Retinal pigment epithelial cell (primary cell): ENCODE measurements at regions not wholly inside any gene's neighbourhood (a gene's known extent, or its start where the extent isn't known, plus 50 kb on each side); places are given as distances from the start of the nearest gene placed in this dataset.

Source experiments
- DNase-seq: peaks from one replicate; pipeline ENCODE4 v3.0.0-alpha.2; 2010; ENCODE audit warnings: low read depth
- H3K4me3 ChIP-seq: 2 replicates; pipeline ENCODE4 v1.5.1; 2011; ENCODE audit warnings: mild to moderate bottlenecking, low read length, control low read depth, moderate library complexity
- CTCF ChIP-seq: conservative IDR thresholded peaks from 2 replicates; pipeline ENCODE4 v1.5.1; 2011; ENCODE audit warnings: low read depth, low read length, control low read depth, inconsistent platforms

DNA sequence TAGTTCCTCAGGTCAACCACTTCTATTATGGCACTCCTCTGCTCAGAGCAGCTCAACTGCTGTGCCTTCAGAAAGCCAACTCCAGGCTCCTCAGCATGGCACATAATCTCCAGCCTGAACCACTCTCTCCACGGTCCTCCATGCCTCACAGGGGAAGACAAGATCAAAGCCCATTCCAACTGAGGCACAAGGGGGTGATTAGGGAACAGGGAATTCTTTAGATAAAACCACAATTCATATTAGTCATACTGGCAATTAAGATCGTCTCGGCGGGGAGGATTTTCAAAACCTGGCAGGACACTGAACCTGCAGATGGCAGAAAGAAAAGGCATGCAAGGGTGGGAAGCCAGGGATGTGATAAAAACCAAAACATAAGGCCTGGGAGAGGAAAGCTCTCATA is 361.6 kb downstream of the FGFR2 start:
- H3K4me3 ChIP-seq: no peak overlapping the region
- DNase-seq: no peak
- no peak for TF ChIP-seq CTCF

- DNase-seq: no peak
- TF ChIP-seq CTCF: peak; percentile 12
- H3K4me3 ChIP-seq: no peak overlapping the region
Measured at GRCh38 chr10:121237718-121238117, 360.5 kb downstream of the FGFR2 start.

DNA sequence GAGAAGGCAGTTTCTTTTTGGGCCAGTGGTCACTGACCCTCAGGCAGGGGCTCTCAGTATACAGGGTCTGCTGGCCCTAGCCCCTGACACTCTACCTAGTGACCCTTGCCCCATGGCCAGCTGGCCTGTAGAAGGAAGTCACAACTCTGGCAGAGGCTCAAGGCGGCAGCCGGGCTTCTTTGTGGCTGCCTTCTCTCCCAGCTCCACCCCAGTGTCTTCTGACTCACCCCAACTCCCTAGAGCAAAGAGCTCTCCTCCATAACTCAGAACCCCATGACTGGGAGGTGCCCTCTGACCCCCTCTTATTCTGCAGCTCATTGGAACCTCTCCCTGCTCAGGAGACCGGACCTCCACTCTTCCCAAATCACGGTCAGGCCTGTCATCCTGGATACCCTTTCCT is 358.2 kb downstream of the FGFR2 start:
- TF ChIP-seq CTCF: no peak
- DNase-seq: no peak
- no peak overlapping the region for H3K4me3 ChIP-seq

GRCh38 chr10:121240556-121240955 is 357.7 kb downstream of the FGFR2 start:
- no peak for DNase-seq
- no peak for TF ChIP-seq CTCF
- no peak overlapping the region for H3K4me3 ChIP-seq

- H3K4me3 ChIP-seq: no peak overlapping the region
- DNase-seq: no peak
- TF ChIP-seq CTCF: no peak
Measured at GRCh38 chr10:121241337-121241736, 356.9 kb downstream of the FGFR2 start.

DNA sequence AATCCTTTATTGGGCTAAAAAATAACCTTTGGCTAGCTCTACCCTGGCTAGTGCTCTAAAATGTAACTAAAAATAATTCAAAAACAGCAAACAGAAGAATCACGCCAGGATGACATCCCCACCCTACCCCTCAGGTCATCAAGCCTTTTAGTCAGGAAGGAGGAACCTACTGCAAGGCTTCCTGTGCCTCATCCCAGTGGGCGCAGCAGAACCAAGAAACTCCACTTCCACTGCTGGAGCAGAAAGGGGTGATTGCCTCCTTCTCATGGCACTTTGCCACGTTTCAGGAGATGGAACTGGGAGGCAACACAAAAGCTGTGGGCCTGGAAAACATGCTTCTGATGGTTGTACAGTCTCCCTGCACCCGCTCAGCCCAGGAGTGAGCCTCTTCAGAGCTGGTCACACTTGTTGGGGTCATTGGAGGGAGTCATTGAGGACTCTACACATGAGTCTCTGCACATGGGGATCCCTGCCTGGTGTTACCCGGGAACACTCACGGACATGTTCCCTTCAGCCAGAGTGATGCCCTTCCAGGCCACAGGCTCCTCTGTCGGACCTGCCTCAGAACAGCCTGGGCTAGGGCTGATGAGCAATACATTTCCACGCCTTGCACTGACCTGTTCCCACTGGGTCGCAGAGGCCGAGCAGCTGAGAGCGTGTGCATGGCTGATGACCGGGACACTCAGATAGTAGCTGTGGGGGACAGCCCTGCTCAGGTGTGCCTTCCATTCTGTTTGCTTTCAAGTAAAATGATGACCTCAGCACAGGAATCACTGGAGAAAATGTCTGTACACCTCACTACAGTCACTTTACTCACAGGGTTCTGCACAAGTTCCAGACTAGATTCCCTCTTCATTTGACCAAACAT is 355.3 kb downstream of the FGFR2 start:
- no peak for DNase-seq
- H3K4me3 ChIP-seq: no peak overlapping the region
- TF ChIP-seq CTCF: no peak

DNA sequence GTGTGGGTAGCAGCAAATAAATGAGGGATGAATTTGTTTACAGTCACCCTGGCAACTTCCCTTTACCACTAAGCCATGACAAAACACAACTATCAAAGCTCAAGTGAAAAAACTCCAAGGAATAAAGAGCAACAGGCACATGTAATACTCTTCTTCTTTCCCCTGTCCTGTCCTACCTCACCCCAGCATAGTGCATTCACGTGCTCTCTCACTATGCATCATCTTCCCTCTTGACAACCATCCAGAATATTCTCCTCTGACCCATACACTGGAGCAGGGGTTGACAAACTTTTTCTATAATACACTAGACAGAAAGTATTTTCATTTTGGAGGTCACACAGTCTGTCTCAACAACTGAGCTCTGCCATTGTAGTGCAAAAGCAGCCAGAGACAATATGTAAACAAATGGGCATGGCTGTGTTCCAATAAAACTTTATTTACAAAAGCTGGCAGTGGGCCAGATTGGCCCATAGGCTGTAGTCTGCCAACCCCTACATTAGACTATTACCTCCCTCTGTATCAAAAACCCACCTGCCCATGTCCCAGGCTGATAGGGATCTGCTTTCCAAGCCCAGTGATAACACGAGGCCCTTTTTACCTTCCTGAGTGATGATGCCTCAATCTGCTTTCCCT is 354.5 kb downstream of the FGFR2 start:
- DNase-seq: no peak
- no peak overlapping the region for H3K4me3 ChIP-seq
- no peak for TF ChIP-seq CTCF
